Upper lobe of left lung (tissue), 4 donors: ENCODE measurements at regions not wholly inside any gene's neighbourhood (a gene's known extent, or its start where the extent isn't known, plus 50 kb on each side); places are given as distances from the start of the nearest gene placed in this dataset.

Source experiments
- CTCF ChIP-seq, 6 experiments: fragments of 450-650 bp in 4 of 6; fragments of 200-600 bp in 2 of 6; sonication (generic) in 2 of 6; IDR thresholded peaks; one replicate each; pipeline ENCODE4 v1.5.1; 2016 to 2019; ENCODE audit warnings: antibody characterized with exemption in 6 of 6
- POLR2A ChIP-seq, 4 donors: fragments of 450-650 bp; IDR thresholded peaks; one replicate each; pipeline ENCODE4 v1.5.1; 2016 to 2017; ENCODE audit warnings: antibody characterized with exemption in 4 of 4, mild to moderate bottlenecking in 2 of 4
- POLR2AphosphoS5 ChIP-seq, 2 donors: sonication (generic); formaldehyde crosslinking; IDR thresholded peaks; one replicate each; pipeline ENCODE4 v1.5.1; 2017; ENCODE audit warnings: antibody characterized with exemption in 2 of 2

GRCh38 chr4:83793481-83793880 lies 257.6 kb downstream of the GPAT3 start:
- no peak for TF ChIP-seq CTCF (IDR thresholded peaks at IDR 0.05)
- no peak for TF ChIP-seq POLR2A (IDR thresholded peaks at IDR 0.05)
- no peak for TF ChIP-seq POLR2AphosphoS5 (IDR thresholded peaks at IDR 0.05)
